GM21529 (cell line): ENCODE measurements at regions not wholly inside any gene's neighbourhood (a gene's known extent, or its start where the extent isn't known, plus 50 kb on each side); places are given as distances from the start of the nearest gene placed in this dataset.
"Not testable (repeated sequence)": the region's sequence is repeated elsewhere in the genome, so short reads cannot be mapped to it uniquely, and the experiment has no call there.

Source experiments
- ATAC-seq: cut with Tn5 transposase; IDR thresholded peaks from one replicate; pipeline ENCODE4 v1.9.1; 2021; ENCODE audit not compliant: unreplicated experiment

- no peak for ATAC-seq
Observed at GRCh38 chr22:47435826-47436225, 673.4 kb downstream of the TBC1D22A start.

GRCh38 chr22:47435204-47435487 is 672.7 kb downstream of the TBC1D22A start:
- ATAC-seq, result no peak

- no peak for ATAC-seq
Observed at GRCh38 chr22:47434336-47435203, 672.1 kb downstream of the TBC1D22A start.

GRCh38 chr22:47433627-47434026 is 671.2 kb downstream of the TBC1D22A start:
- no peak for ATAC-seq

- ATAC-seq, result no peak
Observed at GRCh38 chr22:47432683-47433082, 670.2 kb downstream of the TBC1D22A start.

GRCh38 chr22:47423861-47424820 is 661.7 kb downstream of the TBC1D22A start:
- ATAC-seq, result no peak

GRCh38 chr22:47423266-47423665 is 660.8 kb downstream of the TBC1D22A start:
- no peak for ATAC-seq

- no peak for ATAC-seq
Observed at GRCh38 chr22:47422736-47423135, 660.3 kb downstream of the TBC1D22A start.

GRCh38 chr22:47421846-47422245 is 659.4 kb downstream of the TBC1D22A start:
- ATAC-seq, result no peak

GRCh38 chr22:47420211-47420610 is 657.8 kb downstream of the TBC1D22A start:
- ATAC-seq, result no peak

GRCh38 chr22:47419239-47419638 is 656.8 kb downstream of the TBC1D22A start:
- ATAC-seq, result no peak

GRCh38 chr22:47417699-47418098 is 655.2 kb downstream of the TBC1D22A start:
- no peak for ATAC-seq

- ATAC-seq, result no peak
Observed at GRCh38 chr22:47411006-47411405, 648.6 kb downstream of the TBC1D22A start.

- ATAC-seq, result no peak
Observed at GRCh38 chr22:47409539-47410275, 647.3 kb downstream of the TBC1D22A start.

- ATAC-seq, result no peak
Observed at GRCh38 chr22:47408409-47408808, 646.0 kb downstream of the TBC1D22A start.

GRCh38 chr22:47407461-47408025 is 645.1 kb downstream of the TBC1D22A start:
- no peak for ATAC-seq

GRCh38 chr22:47406896-47407295 is 644.4 kb downstream of the TBC1D22A start:
- no peak for ATAC-seq

- ATAC-seq, result no peak
Observed at GRCh38 chr22:47406180-47406834, 643.9 kb downstream of the TBC1D22A start.

- ATAC-seq, result not testable (repeated sequence)
Observed at GRCh38 chr22:47405222-47405621, 642.8 kb downstream of the TBC1D22A start.

GRCh38 chr22:47402876-47403525 is 640.6 kb downstream of the TBC1D22A start:
- no peak for ATAC-seq
